Neural cell (in vitro differentiated cells): ENCODE measurements at regions not wholly inside any gene's neighbourhood (a gene's known extent, or its start where the extent isn't known, plus 50 kb on each side); places are given as distances from the start of the nearest gene placed in this dataset.

ENCODE experiments used
- H2AFZ ChIP-seq: fragments of 200-600, 300-800 bp; sonication (generic), shearing (Covaris generic); 2 replicates; pipeline ENCODE4 v1.6.0; 2014; ENCODE audit warnings: low read depth, mild to moderate bottlenecking, antibody characterized with exemption, low read length, moderate library complexity
- H3F3A ChIP-seq: fragments of 200-600 bp; shearing (Covaris generic); 2 replicates; pipeline ENCODE4 v1.6.1; 2016; ENCODE audit warnings: mild to moderate bottlenecking, moderate library complexity, mixed read lengths, antibody characterized with exemption, low read length; ENCODE audit not compliant: insufficient read depth, poor library complexity, severe bottlenecking
- H3K27ac ChIP-seq: fragments of 200-600, 300-800 bp; sonication (generic), shearing (Covaris generic); 2 replicates; pipeline ENCODE4 v1.5.1; 2014; ENCODE audit warnings: mild to moderate bottlenecking, low read length, moderate library complexity
- H3K27me3 ChIP-seq: fragments of 300-800, 200-600 bp; sonication (generic), shearing (Covaris generic); 2 replicates; pipeline ENCODE4 v1.6.0; 2014; ENCODE audit warnings: mild to moderate bottlenecking, low read depth, low read length, moderate library complexity; ENCODE audit not compliant: insufficient read depth
- H3K36me3 ChIP-seq: fragments of 300-800, 200-600 bp; sonication (generic), shearing (Covaris generic); 2 replicates; pipeline ENCODE4 v1.5.1; 2014; ENCODE audit warnings: mild to moderate bottlenecking, antibody characterized with exemption, low read length, moderate library complexity; ENCODE audit not compliant: insufficient read depth
- H3K4me2 ChIP-seq: fragments of 300-800, 200-600 bp; sonication (generic), shearing (Covaris generic); 2 replicates; pipeline ENCODE4 v1.6.0; 2014; ENCODE audit warnings: mild to moderate bottlenecking, low read length
- H3K4me3 ChIP-seq: fragments of 300-800, 200-600 bp; sonication (generic), shearing (Covaris generic); 2 replicates; pipeline ENCODE4 v1.5.1; 2014; ENCODE audit warnings: mild to moderate bottlenecking, low read length, moderate library complexity
- H3K79me2 ChIP-seq: fragments of 200-600 bp; shearing (Covaris generic); replicated peaks from 2 replicates; pipeline ENCODE4 v1.6.0; 2014; ENCODE audit warnings: mild to moderate bottlenecking, low read length, moderate library complexity; ENCODE audit not compliant: insufficient read depth
- H3K9ac ChIP-seq: fragments of 300-800, 200-600 bp; sonication (generic), shearing (Covaris generic); 2 replicates; pipeline ENCODE4 v1.6.1; 2016; ENCODE audit warnings: mild to moderate bottlenecking, low read length, mixed read lengths
- H3K9me2 ChIP-seq: fragments of 200-600 bp; shearing (Covaris generic); 2 replicates; pipeline ENCODE4 v1.6.1; 2016; ENCODE audit warnings: mild to moderate bottlenecking, low read length, mixed read lengths; ENCODE audit not compliant: insufficient read depth
- H3K9me3 ChIP-seq: fragments of 200-600, 300-800 bp; sonication (generic), shearing (Covaris generic); 2 replicates; pipeline ENCODE4 v1.6.1; 2016; ENCODE audit warnings: mild to moderate bottlenecking, mixed run types, low read length, moderate library complexity, mixed read lengths
- H4K20me1 ChIP-seq: fragments of 200-600 bp; shearing (Covaris generic); 2 replicates; pipeline ENCODE4 v1.6.1; 2016; ENCODE audit warnings: mild to moderate bottlenecking, mixed run types; ENCODE audit not compliant: insufficient read depth
- CTCF ChIP-seq: fragments of 450-650 bp; IDR thresholded peaks from 2 replicates; pipeline ENCODE4 v1.5.1; 2014; ENCODE audit warnings: antibody characterized with exemption, mild to moderate bottlenecking, moderate library complexity; ENCODE audit not compliant: poor library complexity, severe bottlenecking
- EP300 ChIP-seq: fragments of 450-650 bp; conservative IDR thresholded peaks from 2 replicates; pipeline ENCODE4 v1.6.1; 2014; ENCODE audit warnings: antibody characterized with exemption, mild to moderate bottlenecking, moderate library complexity; ENCODE audit not compliant: poor library complexity, severe bottlenecking
- EZH2 ChIP-seq: fragments of 200-600, 300-800 bp; shearing (Covaris generic), sonication (generic); IDR thresholded peaks from 2 replicates; pipeline ENCODE4 v1.6.1; 2014; ENCODE audit warnings: antibody characterized with exemption, low read length, borderline replicate concordance, mild to moderate bottlenecking; ENCODE audit not compliant: insufficient read depth, poor library complexity, severe bottlenecking
- MXI1 ChIP-seq: fragments of 450-650 bp; conservative IDR thresholded peaks from 2 replicates; pipeline ENCODE4 v1.6.1; 2014; ENCODE audit warnings: antibody characterized with exemption, mild to moderate bottlenecking; ENCODE audit not compliant: poor library complexity, severe bottlenecking
- POLR2AphosphoS5 ChIP-seq: IDR thresholded peaks from 2 replicates; pipeline ENCODE4 v1.6.1; 2012
- RAD21 ChIP-seq: fragments of 450-650 bp; conservative IDR thresholded peaks from 2 replicates; pipeline ENCODE4 v1.6.1; 2014; ENCODE audit warnings: antibody characterized with exemption, mild to moderate bottlenecking, moderate library complexity
- REST ChIP-seq: IDR thresholded peaks from 2 replicates; pipeline ENCODE4 v1.6.1; 2012; ENCODE audit warnings: borderline replicate concordance
- SMC3 ChIP-seq: fragments of 450-650 bp; conservative IDR thresholded peaks from 2 replicates; pipeline ENCODE4 v1.6.1; 2014; ENCODE audit warnings: antibody characterized with exemption, mild to moderate bottlenecking, moderate library complexity; ENCODE audit not compliant: poor library complexity
- TAF1 ChIP-seq: IDR thresholded peaks from 2 replicates; pipeline ENCODE4 v1.6.1; 2012; ENCODE audit warnings: low read depth

GRCh38 chr13:50523307-50523706 is 320.2 kb downstream of the DLEU7 start:
- H2AFZ ChIP-seq = no peak overlapping the region
- no peak overlapping the region for H3K9ac ChIP-seq
- H3K4me3 ChIP-seq = no peak overlapping the region
- H4K20me1 ChIP-seq = no peaks in the 10 kb centered on the region
- H3K4me2 ChIP-seq = no peak overlapping the region
- no peak overlapping the region for H3K27ac ChIP-seq
- H3K27me3 ChIP-seq = no peaks in the 10 kb centered on the region
- no peaks in the 10 kb centered on the region for H3K36me3 ChIP-seq
- no peaks in the 10 kb centered on the region for H3K9me3 ChIP-seq
- H3F3A ChIP-seq = no peaks in the 10 kb centered on the region
- no peaks in the 10 kb centered on the region for H3K79me2 ChIP-seq
- H3K9me2 ChIP-seq = no peaks in the 10 kb centered on the region
- TF ChIP-seq EZH2 = no peak
- TF ChIP-seq MXI1 = no peak
- no peak for TF ChIP-seq POLR2AphosphoS5
- TF ChIP-seq EP300 = no peak
- no peak for TF ChIP-seq REST
- no peak for TF ChIP-seq RAD21
- no peak for TF ChIP-seq TAF1
- TF ChIP-seq CTCF = no peak
- no peak for TF ChIP-seq SMC3

- no peaks in the 10 kb centered on the region for H3K36me3 ChIP-seq
- H3F3A ChIP-seq = no peaks in the 10 kb centered on the region
- no peaks in the 10 kb centered on the region for H4K20me1 ChIP-seq
- no peak overlapping the region for H3K4me2 ChIP-seq
- TF ChIP-seq EP300 (no peak), RAD21 (no peak), REST (no peak), POLR2AphosphoS5 (no peak), EZH2 (no peak), TAF1 (no peak), CTCF (no peak), MXI1 (no peak), SMC3 (no peak)
- H3K27ac ChIP-seq = no peak overlapping the region
- no peak overlapping the region for H3K4me3 ChIP-seq
- no peaks in the 10 kb centered on the region for H3K79me2 ChIP-seq
- no peaks in the 10 kb centered on the region for H3K9me2 ChIP-seq
- H3K9ac ChIP-seq = no peak overlapping the region
- no peak overlapping the region for H2AFZ ChIP-seq
- H3K9me3 ChIP-seq = no peaks in the 10 kb centered on the region
- H3K27me3 ChIP-seq = no peaks in the 10 kb centered on the region
These were observed 318.9 kb downstream of the DLEU7 start for GRCh38 chr13:50524560-50524959.
